ENCODE measurements at regions not wholly inside any gene's neighbourhood (a gene's known extent, or its start where the extent isn't known, plus 50 kb on each side); places are given as distances from the start of the nearest gene placed in this dataset.
A peak's percentile ranks its signal among the peaks of the same experiment; 100 is the strongest.
"Not testable (repeated sequence)": the region's sequence is repeated elsewhere in the genome, so short reads cannot be mapped to it uniquely, and the experiment has no call there.

DNA sequence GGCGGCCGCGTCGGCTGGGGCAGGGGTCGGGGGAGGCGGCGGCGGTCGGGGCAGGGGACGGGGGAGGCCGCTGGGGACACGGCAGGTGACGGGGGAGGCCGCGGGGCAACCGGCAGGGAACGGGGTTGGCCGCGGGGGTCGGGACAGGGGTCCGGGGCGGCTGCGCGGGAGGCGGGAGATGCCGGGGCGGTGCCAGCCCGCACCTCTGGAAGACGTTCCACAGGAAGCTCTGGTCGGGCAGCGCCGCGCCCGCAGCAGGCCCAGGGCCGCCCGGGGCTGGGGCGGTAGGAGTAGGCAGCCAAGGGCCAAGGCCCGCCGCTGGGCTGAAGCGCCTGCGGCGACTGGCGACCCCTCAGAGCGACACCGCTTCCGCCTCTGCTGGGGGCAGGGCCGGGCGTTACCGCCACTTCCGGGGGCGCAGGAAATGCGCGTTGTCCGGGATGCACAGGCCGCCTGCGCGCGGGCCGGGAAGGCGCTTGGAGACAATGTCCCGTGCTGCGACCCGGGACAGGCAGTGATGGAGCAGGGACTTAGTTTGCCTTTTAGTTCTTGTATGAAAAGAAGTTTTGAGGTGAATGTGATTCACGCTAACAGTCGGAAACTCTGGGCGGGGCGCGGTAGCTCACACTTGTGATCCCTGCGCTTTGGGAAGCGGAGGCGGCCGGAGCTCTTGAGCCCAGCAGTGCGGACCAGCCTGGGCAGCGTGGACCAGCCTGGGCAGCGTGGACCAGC lies 110.0 kb upstream of the LPCAT1 start:
- peak overlapping the region; percentile 85 for H3K4me2 ChIP-seq (ENCODE audit: low read depth, low read length, poor library complexity, severe bottlenecking)
- no peak for TF ChIP-seq CTCF (IDR thresholded peaks at IDR 0.05; ENCODE audit: insufficient read depth, low read length, poor library complexity, severe bottlenecking)
- no peak for TF ChIP-seq EZH2phosphoT487 (conservative IDR thresholded peaks at IDR 0.05; ENCODE audit: low read length)
- H3K27ac ChIP-seq (ENCODE audit: low read depth, low read length), result peak overlapping the region; percentile 53
- no peaks in the 10 kb centered on the region for H3K79me2 ChIP-seq (ENCODE audit: insufficient read depth, low read length)
- no peaks in the 10 kb centered on the region for H4K20me1 ChIP-seq (ENCODE audit: low read depth, low read length)
- H3F3A ChIP-seq (ENCODE audit: insufficient read depth), result no peaks in the 10 kb centered on the region
- H3K36me3 ChIP-seq (ENCODE audit: low read length), result no peaks in the 10 kb centered on the region
- H3K9me3 ChIP-seq (ENCODE audit: insufficient read depth, low read length), result no peaks in the 10 kb centered on the region
- H2AFZ ChIP-seq (ENCODE audit: low read depth, low read length, severe bottlenecking), result peak overlapping the region; percentile 99
- H3K9ac ChIP-seq (ENCODE audit: low read length), result peak overlapping the region; percentile 80
- no peaks in the 10 kb centered on the region for H3K27me3 ChIP-seq (ENCODE audit: low read length)
- H3K4me3 ChIP-seq (ENCODE audit: insufficient read depth, low read length, poor library complexity, severe bottlenecking), result peak overlapping the region; percentile 67
- no peaks in the 10 kb centered on the region for H3K9me2 ChIP-seq (replicated peaks; ENCODE audit: insufficient read depth, low read length)

GRCh38 chr5:1631004-1631403 lies 107.2 kb upstream of the LPCAT1 start:
- H3F3A ChIP-seq (ENCODE audit: insufficient read depth); H3K36me3 ChIP-seq (ENCODE audit: low read length); H3K27ac ChIP-seq (ENCODE audit: low read depth, low read length); H3K9me2 ChIP-seq (replicated peaks; ENCODE audit: insufficient read depth, low read length); H4K20me1 ChIP-seq (ENCODE audit: low read depth, low read length); H3K9me3 ChIP-seq (ENCODE audit: insufficient read depth, low read length); H3K9ac ChIP-seq (ENCODE audit: low read length); H3K4me2 ChIP-seq (ENCODE audit: low read depth, low read length, poor library complexity, severe bottlenecking); H2AFZ ChIP-seq (ENCODE audit: low read depth, low read length, severe bottlenecking); H3K27me3 ChIP-seq (ENCODE audit: low read length); H3K79me2 ChIP-seq (ENCODE audit: insufficient read depth, low read length); H3K4me3 ChIP-seq (ENCODE audit: insufficient read depth, low read length, poor library complexity, severe bottlenecking): not testable (repeated sequence)

- H3K4me2 ChIP-seq (ENCODE audit: low read depth, low read length, poor library complexity, severe bottlenecking), result not testable (repeated sequence)
Measured at GRCh38 chr5:1626397-1626796, 102.6 kb upstream of the LPCAT1 start.

GRCh38 chr5:1619531-1619930 lies 95.8 kb upstream of the LPCAT1 start:
- not testable (repeated sequence) for H3K27me3 ChIP-seq (ENCODE audit: low read length); H3K9ac ChIP-seq (ENCODE audit: low read length); H3F3A ChIP-seq (ENCODE audit: insufficient read depth); H3K79me2 ChIP-seq (ENCODE audit: insufficient read depth, low read length); H2AFZ ChIP-seq (ENCODE audit: low read depth, low read length, severe bottlenecking); H3K36me3 ChIP-seq (ENCODE audit: low read length); H3K4me2 ChIP-seq (ENCODE audit: low read depth, low read length, poor library complexity, severe bottlenecking); H3K4me3 ChIP-seq (ENCODE audit: insufficient read depth, low read length, poor library complexity, severe bottlenecking); H3K9me3 ChIP-seq (ENCODE audit: insufficient read depth, low read length); H4K20me1 ChIP-seq (ENCODE audit: low read depth, low read length); H3K9me2 ChIP-seq (replicated peaks; ENCODE audit: insufficient read depth, low read length); H3K27ac ChIP-seq (ENCODE audit: low read depth, low read length)

More at GRCh38 chr5:1626397-1626796, 102.6 kb upstream of the LPCAT1 start:
- not testable (repeated sequence) for H3K79me2 ChIP-seq (ENCODE audit: insufficient read depth, low read length); H3K27ac ChIP-seq (ENCODE audit: low read depth, low read length); H3K36me3 ChIP-seq (ENCODE audit: low read length); H3K9me3 ChIP-seq (ENCODE audit: insufficient read depth, low read length); H3K9ac ChIP-seq (ENCODE audit: low read length); H3K9me2 ChIP-seq (replicated peaks; ENCODE audit: insufficient read depth, low read length); H3F3A ChIP-seq (ENCODE audit: insufficient read depth); H4K20me1 ChIP-seq (ENCODE audit: low read depth, low read length); H3K27me3 ChIP-seq (ENCODE audit: low read length); H3K4me3 ChIP-seq (ENCODE audit: insufficient read depth, low read length, poor library complexity, severe bottlenecking); H2AFZ ChIP-seq (ENCODE audit: low read depth, low read length, severe bottlenecking)

GRCh38 chr5:1618296-1618865 lies 94.6 kb upstream of the LPCAT1 start:
- H3K27me3 ChIP-seq (ENCODE audit: low read length); H3K9ac ChIP-seq (ENCODE audit: low read length); H3K79me2 ChIP-seq (ENCODE audit: insufficient read depth, low read length); H3K36me3 ChIP-seq (ENCODE audit: low read length); H3F3A ChIP-seq (ENCODE audit: insufficient read depth); H4K20me1 ChIP-seq (ENCODE audit: low read depth, low read length); H3K4me2 ChIP-seq (ENCODE audit: low read depth, low read length, poor library complexity, severe bottlenecking); H3K9me2 ChIP-seq (replicated peaks; ENCODE audit: insufficient read depth, low read length); H3K4me3 ChIP-seq (ENCODE audit: insufficient read depth, low read length, poor library complexity, severe bottlenecking); H2AFZ ChIP-seq (ENCODE audit: low read depth, low read length, severe bottlenecking); H3K9me3 ChIP-seq (ENCODE audit: insufficient read depth, low read length); H3K27ac ChIP-seq (ENCODE audit: low read depth, low read length): not testable (repeated sequence)

DNA sequence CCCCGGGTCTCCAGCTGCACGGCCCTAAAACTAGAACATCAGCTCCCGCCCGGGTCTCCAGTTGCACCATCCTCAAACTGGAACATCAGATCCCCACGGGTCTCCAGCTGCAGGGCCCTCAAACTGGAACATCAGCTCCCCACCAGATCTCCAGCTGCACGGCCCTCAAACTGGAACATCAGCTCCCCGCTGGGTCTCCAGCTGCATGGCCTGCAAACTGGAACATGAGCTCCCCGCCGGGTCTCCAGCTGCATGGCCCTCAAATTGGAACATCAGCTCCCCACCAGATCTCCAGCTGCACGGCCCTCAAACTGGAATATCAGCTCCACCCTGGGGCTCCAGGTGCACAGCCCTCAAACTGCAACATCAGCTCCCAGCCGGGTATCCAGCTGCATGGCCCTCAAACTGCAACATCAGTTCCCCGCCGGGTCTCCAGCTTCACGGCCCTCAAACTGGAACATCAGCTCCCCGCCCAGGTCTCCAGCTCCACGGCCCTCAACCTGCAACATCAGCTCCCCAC lies 93.5 kb upstream of the LPCAT1 start:
- not testable (repeated sequence) for H3K4me2 ChIP-seq (ENCODE audit: low read depth, low read length, poor library complexity, severe bottlenecking); H3K79me2 ChIP-seq (ENCODE audit: insufficient read depth, low read length); H3K4me3 ChIP-seq (ENCODE audit: insufficient read depth, low read length, poor library complexity, severe bottlenecking); H3K27me3 ChIP-seq (ENCODE audit: low read length); H3K27ac ChIP-seq (ENCODE audit: low read depth, low read length); H3K9ac ChIP-seq (ENCODE audit: low read length); H2AFZ ChIP-seq (ENCODE audit: low read depth, low read length, severe bottlenecking); H4K20me1 ChIP-seq (ENCODE audit: low read depth, low read length); H3K9me2 ChIP-seq (replicated peaks; ENCODE audit: insufficient read depth, low read length); H3K36me3 ChIP-seq (ENCODE audit: low read length); H3F3A ChIP-seq (ENCODE audit: insufficient read depth); H3K9me3 ChIP-seq (ENCODE audit: insufficient read depth, low read length)

DNA sequence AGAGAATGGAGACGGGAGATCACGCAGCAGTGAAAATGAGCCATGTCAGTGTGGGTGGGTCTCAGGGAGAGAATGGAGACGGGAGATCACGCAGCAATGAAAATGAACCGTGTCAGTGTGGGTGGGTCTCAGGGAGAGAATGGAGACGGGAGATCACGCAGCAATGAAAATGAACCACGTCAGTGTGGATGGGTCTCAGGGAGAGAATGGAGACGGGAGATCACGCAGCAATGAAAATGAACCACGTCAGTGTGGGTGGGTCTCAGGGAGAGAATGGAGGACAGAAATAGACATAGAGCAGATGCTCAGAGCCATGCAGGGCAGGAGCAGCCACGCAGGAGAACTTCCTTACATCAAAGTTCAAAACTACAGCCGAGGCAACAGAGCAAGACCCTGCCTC lies 89.8 kb upstream of the LPCAT1 start:
- H3K27me3 ChIP-seq (ENCODE audit: low read length); H3K9me3 ChIP-seq (ENCODE audit: insufficient read depth, low read length); H3K4me2 ChIP-seq (ENCODE audit: low read depth, low read length, poor library complexity, severe bottlenecking); H4K20me1 ChIP-seq (ENCODE audit: low read depth, low read length); H3K4me3 ChIP-seq (ENCODE audit: insufficient read depth, low read length, poor library complexity, severe bottlenecking); H3K36me3 ChIP-seq (ENCODE audit: low read length); H3F3A ChIP-seq (ENCODE audit: insufficient read depth); H3K9me2 ChIP-seq (replicated peaks; ENCODE audit: insufficient read depth, low read length); H2AFZ ChIP-seq (ENCODE audit: low read depth, low read length, severe bottlenecking); H3K9ac ChIP-seq (ENCODE audit: low read length); H3K79me2 ChIP-seq (ENCODE audit: insufficient read depth, low read length); H3K27ac ChIP-seq (ENCODE audit: low read depth, low read length): not testable (repeated sequence)
